Dermis microvascular lymphatic vessel endothelial cell (primary cell): ENCODE measurements at regions not wholly inside any gene's neighbourhood (a gene's known extent, or its start where the extent isn't known, plus 50 kb on each side); places are given as distances from the start of the nearest gene placed in this dataset.
"Not testable (repeated sequence)": the region's sequence is repeated elsewhere in the genome, so short reads cannot be mapped to it uniquely, and the experiment has no call there.

ENCODE experiments used
- DNase-seq, 2 donors: peaks; one replicate each; pipeline versions ENCODE4 v3.0.0 to v3.0.0-alpha.2; 2010; ENCODE audit warnings: low read depth in 2 of 2

- DNase-seq: no peak
Measured at GRCh38 chr14:45716572-45716971, 463.6 kb upstream of the MIS18BP1 start.

GRCh38 chr14:45715946-45716345 is 462.9 kb upstream of the MIS18BP1 start:
- no peak for DNase-seq

- no peak for DNase-seq
Measured at GRCh38 chr14:45709541-45709940, 456.5 kb upstream of the MIS18BP1 start.

GRCh38 chr14:45705940-45706534 is 453.0 kb upstream of the MIS18BP1 start:
- no peak for DNase-seq

- DNase-seq: no peak
Measured at GRCh38 chr14:45699471-45699870, 446.5 kb upstream of the MIS18BP1 start.

- peak in 1 of 2 donors; percentile 22 for DNase-seq
Measured at GRCh38 chr14:45698462-45699134, 445.6 kb upstream of the MIS18BP1 start.

GRCh38 chr14:45686771-45687170 is 433.8 kb upstream of the MIS18BP1 start:
- no peak for DNase-seq

- DNase-seq: no peak
Measured at GRCh38 chr14:45680531-45680930, 427.5 kb upstream of the MIS18BP1 start.

GRCh38 chr14:45679853-45680252 is 426.9 kb upstream of the MIS18BP1 start:
- peak; percentile 1 to 51 for DNase-seq

GRCh38 chr14:45678163-45678562 is 425.2 kb upstream of the MIS18BP1 start:
- DNase-seq: no peak

GRCh38 chr14:45673420-45673819 is 420.4 kb upstream of the MIS18BP1 start:
- DNase-seq: no peak

GRCh38 chr14:45664668-45665356 is 411.8 kb upstream of the MIS18BP1 start:
- DNase-seq: no peak

- DNase-seq: no peak
Measured at GRCh38 chr14:45658917-45659299, 405.9 kb upstream of the MIS18BP1 start.

- DNase-seq: no peak
Measured at GRCh38 chr14:45658226-45658916, 405.4 kb upstream of the MIS18BP1 start.

GRCh38 chr14:45651890-45652289 is 398.9 kb upstream of the MIS18BP1 start:
- no peak for DNase-seq

- DNase-seq: no peak
Measured at GRCh38 chr14:45650754-45651153, 397.8 kb upstream of the MIS18BP1 start.

GRCh38 chr14:45649051-45649450 is 396.0 kb upstream of the MIS18BP1 start:
- DNase-seq: no peak

GRCh38 chr14:45641541-45641940 is 388.5 kb upstream of the MIS18BP1 start:
- no peak for DNase-seq

GRCh38 chr14:45634651-45635441 is 381.8 kb upstream of the MIS18BP1 start:
- DNase-seq: not testable (repeated sequence)

- DNase-seq: no peak
Measured at GRCh38 chr14:45633220-45633984, 380.4 kb upstream of the MIS18BP1 start.

GRCh38 chr14:45621731-45622130 is 368.7 kb upstream of the MIS18BP1 start:
- no peak for DNase-seq
